HFFc6 (cell line): ENCODE measurements at regions not wholly inside any gene's neighbourhood (a gene's known extent, or its start where the extent isn't known, plus 50 kb on each side); places are given as distances from the start of the nearest gene placed in this dataset.

Experiments
- DNase-seq: peaks from one replicate; pipeline ENCODE4 v3.0.0-alpha.2; 2018
- H3K27ac Mint-ChIP-seq: 2 replicates; pipeline ENCODE4 v1.8.0; 2020; ENCODE audit warnings: mild to moderate bottlenecking, mixed read lengths
- H3K27me3 Mint-ChIP-seq: 2 replicates; pipeline ENCODE4 v1.8.0; 2021; ENCODE audit warnings: mild to moderate bottlenecking, moderate library complexity, mixed read lengths; ENCODE audit not compliant: insufficient read depth
- H3K36me3 Mint-ChIP-seq: 2 replicates; pipeline ENCODE4 v1.8.0; 2021; ENCODE audit warnings: low read depth, mixed read lengths
- H3K4me1 Mint-ChIP-seq: 2 replicates; pipeline ENCODE4 v1.8.0; 2020; ENCODE audit warnings: low read depth, mixed read lengths
- H3K4me3 Mint-ChIP-seq: 2 replicates; pipeline ENCODE4 v1.8.0; 2020; ENCODE audit warnings: mild to moderate bottlenecking, moderate library complexity, mixed read lengths
- H3K9me3 Mint-ChIP-seq: 2 replicates; pipeline ENCODE4 v1.8.0; 2020; ENCODE audit warnings: mild to moderate bottlenecking, mixed read lengths
- CTCF ChIP-seq: fragments of 200-600 bp; sonication (generic); IDR thresholded peaks from 2 replicates; pipeline ENCODE4 v1.5.0; 2021; ENCODE audit warnings: antibody characterized with exemption, mild to moderate bottlenecking

GRCh38 chr9:95644377-95644776 lies 127.6 kb upstream of the PTCH1 start:
- Mint-ChIP-seq H3K36me3 (no peaks in the 10 kb centered on the region), H3K4me1 (peaks cover under 1% of the 10 kb centered on the region), H3K9me3 (no peaks in the 10 kb centered on the region), H3K27ac (no peak overlapping the region), H3K27me3 (no peaks in the 10 kb centered on the region; the same call in 1 of the 2 replicates), H3K4me3 (no peak overlapping the region)
- TF ChIP-seq CTCF, result no peak
- DNase-seq, result peak; percentile 4

- Mint-ChIP-seq H3K4me1 (no peaks in the 10 kb centered on the region), H3K36me3 (no peaks in the 10 kb centered on the region), H3K27ac (no peak overlapping the region), H3K4me3 (no peak overlapping the region), H3K27me3 (no peaks in the 10 kb centered on the region; the same call in 1 of the 2 replicates), H3K9me3 (no peaks in the 10 kb centered on the region)
- TF ChIP-seq CTCF, result no peak
- no peak for DNase-seq
Observed at GRCh38 chr9:95643619-95644018, 126.8 kb upstream of the PTCH1 start.

- Mint-ChIP-seq H3K36me3 (no peaks in the 10 kb centered on the region), H3K4me1 (no peaks in the 10 kb centered on the region), H3K27ac (no peak overlapping the region), H3K9me3 (no peaks in the 10 kb centered on the region), H3K4me3 (no peak overlapping the region), H3K27me3 (no peaks in the 10 kb centered on the region; the same call in none of the 2 replicates)
- TF ChIP-seq CTCF, result no peak
- DNase-seq, result no peak
Observed at GRCh38 chr9:95642189-95642588, 125.4 kb upstream of the PTCH1 start.

GRCh38 chr9:95641586-95641985 lies 124.8 kb upstream of the PTCH1 start:
- no peak overlapping the region for H3K27ac Mint-ChIP-seq
- H3K27me3 Mint-ChIP-seq, result peaks cover 3% of the 10 kb centered on the region
- TF ChIP-seq CTCF, result no peak
- no peaks in the 10 kb centered on the region for H3K4me1 Mint-ChIP-seq
- no peak for DNase-seq
- no peaks in the 10 kb centered on the region for H3K36me3 Mint-ChIP-seq
- no peak overlapping the region for H3K4me3 Mint-ChIP-seq
- no peaks in the 10 kb centered on the region for H3K9me3 Mint-ChIP-seq

- Mint-ChIP-seq H3K4me3 (no peak overlapping the region), H3K9me3 (no peaks in the 10 kb centered on the region), H3K36me3 (no peaks in the 10 kb centered on the region), H3K27ac (no peak overlapping the region), H3K4me1 (no peaks in the 10 kb centered on the region), H3K27me3 (peaks cover 3% of the 10 kb centered on the region)
- no peak for TF ChIP-seq CTCF
- DNase-seq, result no peak
Observed at GRCh38 chr9:95640336-95640735, 123.6 kb upstream of the PTCH1 start.
